GM18505 (cell line): ENCODE measurements at regions not wholly inside any gene's neighbourhood (a gene's known extent, or its start where the extent isn't known, plus 50 kb on each side); places are given as distances from the start of the nearest gene placed in this dataset.

Experiments used
- ATAC-seq: cut with Tn5 transposase; IDR thresholded peaks from one replicate; pipeline ENCODE4 v1.9.1; 2021; ENCODE audit not compliant: unreplicated experiment
- POLR2A ChIP-seq: IDR thresholded peaks from 4 replicates; pipeline ENCODE4 v1.6.1; 2011; ENCODE audit warnings: borderline replicate concordance; ENCODE audit not compliant: insufficient read depth, insufficient read length; ENCODE audit errors: extremely low read depth

- ATAC-seq, result no peak
- TF ChIP-seq POLR2A, result no peak
Measured at GRCh38 chr5:73369278-73369677, 79.3 kb downstream of the FOXD1 start.

GRCh38 chr5:73367650-73368049, 80.9 kb downstream of the FOXD1 start:
- TF ChIP-seq POLR2A, result no peak
- ATAC-seq, result no peak

DNA sequence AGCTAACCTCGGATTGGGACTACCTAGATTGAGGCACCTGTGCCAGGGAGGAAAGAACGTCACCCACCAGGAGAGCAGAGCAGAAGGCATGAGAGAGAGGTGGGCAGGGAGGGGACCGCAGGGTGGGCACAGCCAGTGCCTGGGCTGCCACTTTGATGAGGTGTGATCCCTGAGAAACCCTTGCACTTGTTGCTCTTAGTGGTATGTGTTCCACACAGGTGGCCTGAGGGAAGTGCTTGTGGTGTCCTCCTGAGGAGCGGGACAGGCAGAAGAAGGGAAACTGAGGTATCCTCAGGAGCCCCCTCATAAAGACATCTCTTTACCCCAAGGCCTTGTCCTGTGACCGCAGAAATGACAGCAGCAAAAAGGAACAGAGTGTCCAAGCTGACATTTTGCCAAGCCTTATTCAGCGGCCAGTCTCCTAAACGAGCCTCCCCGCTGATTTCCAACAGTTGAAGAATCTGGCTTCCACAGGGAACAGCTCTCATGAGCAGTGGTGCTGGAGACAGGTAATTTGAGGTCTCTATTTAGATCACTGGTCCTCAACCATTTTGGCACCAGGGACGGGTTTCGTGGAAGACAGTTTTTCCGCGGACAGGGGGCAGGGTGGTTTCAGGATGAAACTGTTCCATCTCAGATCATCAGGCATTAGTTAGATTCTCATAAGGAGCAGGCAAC, 82.4 kb downstream of the FOXD1 start:
- TF ChIP-seq POLR2A, result no peak

GRCh38 chr5:73365301-73365853, 83.2 kb downstream of the FOXD1 start:
- no peak for TF ChIP-seq POLR2A
- ATAC-seq, result no peak

More for the DNA sequence above, 82.4 kb downstream of the FOXD1 start:
- no peak for ATAC-seq

DNA sequence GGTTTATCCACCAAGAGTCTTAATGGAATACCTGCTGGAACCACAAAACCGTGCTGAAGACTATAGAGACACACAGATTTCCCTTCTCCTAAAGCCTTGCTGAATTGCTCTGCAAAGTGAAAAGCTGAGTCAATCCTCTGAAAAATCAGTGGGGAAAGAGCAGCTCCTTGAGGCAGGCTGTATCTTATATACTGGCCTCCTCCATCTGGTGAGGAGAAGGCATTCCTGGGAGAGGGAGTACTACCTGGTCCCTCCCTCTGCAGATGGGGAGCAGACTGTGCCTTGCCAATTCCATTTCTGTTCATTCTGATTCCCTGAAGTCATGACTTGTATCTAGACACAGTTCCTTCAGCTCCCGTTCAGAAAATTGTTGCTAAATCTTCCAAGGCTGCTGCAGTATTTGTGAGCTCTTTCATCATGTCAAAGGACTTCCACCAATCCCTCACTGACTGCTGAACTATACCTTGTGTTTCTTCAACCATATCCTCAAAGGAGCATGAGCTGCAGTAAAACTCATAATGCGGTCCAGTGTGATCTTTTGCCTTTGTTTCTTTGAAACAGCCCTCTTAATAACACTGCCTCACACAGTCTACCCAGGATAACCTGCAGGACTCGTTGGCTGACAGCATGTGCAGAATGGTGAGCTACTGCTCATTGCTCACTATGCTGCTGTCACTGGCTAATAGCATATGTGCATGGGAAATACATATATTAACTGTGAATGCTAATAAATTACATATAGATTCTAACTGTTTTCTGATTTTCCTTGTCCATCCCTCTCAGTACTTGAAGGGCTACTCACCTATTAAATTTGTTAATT, 84.5 kb downstream of the FOXD1 start:
- no peak for ATAC-seq
- no peak for TF ChIP-seq POLR2A

GRCh38 chr5:73359395-73359794, 89.2 kb downstream of the FOXD1 start:
- no peak for ATAC-seq
- no peak for TF ChIP-seq POLR2A

DNA sequence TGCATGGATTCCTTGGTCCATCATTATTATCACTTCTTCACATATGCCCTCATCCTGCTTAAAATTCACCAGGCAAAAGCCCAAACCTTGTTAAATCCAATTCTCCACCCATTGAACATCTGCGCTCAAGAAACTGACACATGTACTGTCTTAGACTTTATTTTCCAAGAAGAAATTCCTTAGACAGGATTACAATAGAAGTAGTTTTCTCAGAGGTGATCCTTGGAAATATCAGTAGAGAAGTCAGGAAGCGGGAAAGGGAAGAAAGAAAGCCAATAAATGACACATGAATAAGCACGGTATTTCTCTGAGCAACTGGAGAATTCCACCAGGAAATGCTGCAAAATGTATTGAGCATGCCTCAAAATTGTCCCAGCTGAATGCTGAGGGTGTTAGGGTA, 90.2 kb downstream of the FOXD1 start:
- ATAC-seq, result no peak
- TF ChIP-seq POLR2A, result no peak

GRCh38 chr5:73357576-73357975, 91.0 kb downstream of the FOXD1 start:
- no peak for TF ChIP-seq POLR2A
- no peak for ATAC-seq

DNA sequence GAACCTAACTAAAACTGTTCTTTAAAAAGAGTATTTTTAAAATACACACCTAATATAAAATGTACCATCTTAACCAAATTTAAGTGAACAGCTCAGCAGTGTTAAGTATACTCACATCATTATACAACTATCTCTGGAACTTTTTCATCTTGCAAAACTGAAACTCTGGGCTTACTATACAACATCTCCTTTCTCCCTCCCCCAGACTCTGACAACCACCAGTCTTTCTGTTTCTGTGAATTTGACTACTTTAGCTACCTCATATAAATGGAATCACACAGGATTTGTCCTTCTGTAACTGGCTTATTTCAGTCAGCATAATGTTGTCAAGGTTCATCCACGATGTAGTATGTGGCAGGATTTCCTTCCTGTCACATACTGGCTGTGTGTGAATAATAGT, 93.5 kb downstream of the FOXD1 start:
- TF ChIP-seq POLR2A, result no peak
- ATAC-seq, result no peak

- no peak for TF ChIP-seq POLR2A
- ATAC-seq, result no peak
Measured at GRCh38 chr5:73354406-73354805, 94.2 kb downstream of the FOXD1 start.

DNA sequence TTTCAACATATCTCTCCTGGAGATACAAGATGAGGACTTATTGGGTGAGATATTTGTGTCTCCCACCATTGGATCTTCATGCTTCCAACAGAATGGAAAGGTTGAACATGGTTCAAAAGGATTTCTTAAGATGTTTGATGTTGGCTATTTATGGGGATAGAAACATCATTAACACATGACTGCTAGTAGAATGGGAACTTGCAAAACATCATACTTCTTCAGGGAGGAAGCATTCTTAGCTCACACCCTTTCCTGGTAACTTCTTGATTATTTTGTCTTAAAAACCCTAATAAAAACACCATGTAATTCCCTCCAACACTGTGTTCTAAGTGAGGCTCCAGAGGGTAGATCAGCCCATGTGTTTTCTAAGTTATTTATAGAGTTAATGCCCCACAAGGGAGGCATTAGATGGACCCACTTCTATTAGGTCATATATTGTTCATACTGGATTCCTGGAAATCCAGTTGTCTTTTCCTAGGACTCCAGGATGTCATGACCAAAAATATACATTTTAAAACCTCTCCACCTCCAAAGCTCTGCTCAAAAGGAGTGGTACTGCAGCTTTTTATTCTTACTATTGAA, 95.8 kb downstream of the FOXD1 start:
- ATAC-seq, result no peak
- TF ChIP-seq POLR2A, result no peak

DNA sequence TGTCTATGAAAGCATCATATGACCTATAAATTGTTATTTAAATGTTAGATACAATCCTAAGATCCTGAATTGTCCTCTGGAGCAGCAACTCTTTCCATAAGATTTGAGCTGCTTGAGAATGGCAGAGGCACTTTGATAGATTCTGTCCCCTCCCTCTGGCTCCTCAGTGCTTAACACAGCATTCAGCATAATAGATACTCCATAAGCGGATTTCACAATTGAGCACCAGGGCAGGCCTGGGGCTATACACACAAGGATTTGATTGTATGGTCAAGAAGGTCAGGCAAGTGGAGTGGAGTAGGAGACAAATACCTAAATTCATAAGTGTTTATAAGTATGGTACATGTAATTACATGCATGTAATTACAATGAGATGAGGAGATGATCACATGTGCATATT, 96.3 kb downstream of the FOXD1 start:
- no peak for TF ChIP-seq POLR2A
- ATAC-seq, result no peak

DNA sequence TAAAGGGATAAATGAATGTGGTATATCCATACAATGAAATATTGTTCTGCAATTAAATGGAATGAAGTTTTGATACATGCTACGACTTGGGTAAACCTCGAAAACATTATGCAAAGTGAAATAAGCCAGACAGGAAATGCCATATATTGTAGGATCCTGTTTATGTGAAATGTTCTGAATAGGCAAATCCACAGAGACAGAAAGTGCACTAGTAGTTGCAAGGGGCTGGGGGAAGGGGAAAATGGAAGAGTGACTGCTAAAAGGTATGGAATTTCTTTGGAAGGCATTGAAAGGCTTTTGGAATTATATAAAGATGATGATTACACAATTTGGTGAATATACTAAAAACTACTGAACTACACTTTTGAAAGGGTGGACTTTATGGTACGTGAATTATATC, 97.0 kb downstream of the FOXD1 start:
- no peak for ATAC-seq
- no peak for TF ChIP-seq POLR2A
